HG03139 (cell line): ENCODE measurements at regions not wholly inside any gene's neighbourhood (a gene's known extent, or its start where the extent isn't known, plus 50 kb on each side); places are given as distances from the start of the nearest gene placed in this dataset.

Experiments
- ATAC-seq: cut with Tn5 transposase; IDR thresholded peaks from one replicate; pipeline ENCODE4 v1.9.1; 2021; ENCODE audit not compliant: unreplicated experiment

DNA sequence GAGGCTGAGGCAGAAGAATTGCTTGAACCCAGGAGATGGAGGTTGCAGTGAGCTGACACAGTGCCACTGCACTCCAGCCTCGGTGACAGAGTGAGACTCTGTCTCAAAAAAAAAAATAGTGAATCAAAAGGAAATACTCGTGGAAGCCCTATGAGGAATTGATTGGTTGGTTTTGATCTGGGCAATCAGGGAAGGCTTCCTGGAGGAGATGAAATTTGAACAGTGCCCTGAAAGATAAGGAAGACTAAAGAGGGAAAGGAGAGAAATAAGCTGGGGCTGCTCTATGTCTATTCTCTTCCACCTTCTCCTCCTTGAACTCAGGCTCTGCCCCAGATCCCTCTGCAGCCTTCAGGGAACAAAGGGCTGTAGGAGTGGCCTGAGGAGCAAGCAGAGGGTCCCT is 54.1 kb downstream of the IRF2BPL start:
- no peak for ATAC-seq

DNA sequence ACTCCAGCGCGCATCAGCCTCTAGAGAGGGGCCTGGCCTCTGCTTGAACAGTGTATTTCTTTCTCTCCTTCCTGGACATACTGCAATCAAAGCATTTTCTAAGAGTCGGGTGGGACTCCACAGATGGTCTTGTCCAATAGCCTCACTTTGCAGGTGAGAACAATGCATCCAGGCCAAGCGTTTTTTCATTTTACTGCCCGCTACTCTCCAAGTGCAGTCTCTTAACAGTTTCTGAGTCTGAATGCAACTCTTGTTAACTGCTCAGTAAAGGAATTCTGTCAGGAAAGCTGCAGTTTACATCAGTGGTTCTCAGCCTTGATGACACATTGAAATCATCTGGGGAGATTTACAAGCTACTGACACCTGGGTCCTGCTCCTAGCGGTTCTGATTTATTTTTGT is 57.0 kb downstream of the IRF2BPL start:
- no peak for ATAC-seq

DNA sequence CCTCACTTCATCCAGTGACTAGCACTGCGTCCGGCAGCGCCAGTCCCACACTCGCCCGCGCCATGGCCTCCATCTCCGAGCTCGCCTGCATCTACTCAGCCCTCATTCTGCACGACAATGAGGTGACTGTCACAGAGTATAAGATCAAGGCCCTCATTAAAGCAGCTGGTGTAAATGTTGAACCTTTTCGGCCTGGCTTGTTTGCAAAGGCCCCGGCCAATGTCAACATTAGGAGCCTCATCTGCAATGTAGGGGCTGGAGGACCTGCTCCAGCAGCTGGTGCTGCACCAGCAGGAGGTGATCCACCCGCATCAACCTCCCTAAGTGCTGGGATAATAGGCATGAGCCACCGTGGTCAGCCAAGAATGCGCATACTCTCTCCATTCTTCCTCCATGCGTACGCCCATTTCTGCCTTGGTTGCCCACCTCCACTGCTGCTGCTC is 59.9 kb downstream of the IRF2BPL start:
- ATAC-seq, result no peak

DNA sequence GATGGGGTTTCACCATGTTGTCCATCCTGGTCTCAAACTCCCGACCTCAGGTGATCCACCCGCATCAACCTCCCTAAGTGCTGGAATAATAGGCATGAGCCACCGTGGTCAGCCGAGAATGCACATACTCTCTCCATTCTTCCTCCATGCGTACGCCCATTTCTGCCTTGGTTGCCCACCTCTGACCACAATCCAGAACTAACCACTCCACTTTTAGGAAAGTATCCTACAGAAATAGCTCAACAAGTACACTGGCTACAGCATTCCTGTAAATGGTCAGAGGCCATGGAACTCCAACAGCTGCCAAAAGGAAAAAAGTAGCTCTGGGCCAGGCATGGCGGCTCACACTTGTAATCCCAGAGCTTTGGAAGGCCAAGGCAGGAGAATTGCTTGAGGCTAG is 60.7 kb downstream of the IRF2BPL start:
- ATAC-seq, result no peak

DNA sequence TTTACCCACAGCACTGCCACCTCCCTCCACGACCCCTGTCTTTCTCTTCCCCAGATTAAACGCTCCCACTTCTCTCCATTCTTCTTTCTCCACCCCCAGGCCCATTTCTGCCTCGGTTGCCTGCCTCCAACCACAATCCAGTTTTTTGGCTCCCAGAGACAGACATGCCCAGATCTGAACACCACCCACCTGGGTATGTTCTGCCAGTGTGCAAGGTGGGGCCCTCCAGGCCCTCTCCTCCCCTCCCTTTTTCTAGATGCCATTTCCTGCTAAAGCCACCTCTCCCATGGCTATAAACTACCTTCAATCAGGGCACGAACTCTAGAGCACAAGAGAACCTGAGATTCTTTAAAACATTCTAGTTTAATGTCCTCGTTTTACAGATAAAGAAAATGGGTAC is 63.3 kb downstream of the IRF2BPL start:
- ATAC-seq, result no peak

DNA sequence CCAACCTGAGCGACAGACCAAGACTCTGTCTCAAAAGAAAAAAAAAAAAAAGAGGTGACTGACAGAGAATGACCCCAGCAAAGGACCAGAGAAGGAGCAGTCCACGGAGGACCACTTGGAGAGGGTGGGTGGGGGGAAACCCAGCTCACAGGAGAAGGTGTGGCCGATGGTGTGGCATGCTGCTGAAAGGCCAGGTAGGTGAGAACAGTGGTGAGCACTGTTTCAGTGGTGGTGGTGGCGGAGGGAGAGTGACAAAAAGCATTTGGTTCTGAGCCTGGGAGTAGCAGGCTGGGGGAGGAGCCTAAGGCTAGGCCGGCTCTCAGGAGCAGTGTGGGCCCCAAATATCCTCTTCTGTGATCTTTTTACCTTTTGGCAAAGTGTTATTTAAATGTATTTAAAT is 63.8 kb downstream of the IRF2BPL start:
- no peak for ATAC-seq

DNA sequence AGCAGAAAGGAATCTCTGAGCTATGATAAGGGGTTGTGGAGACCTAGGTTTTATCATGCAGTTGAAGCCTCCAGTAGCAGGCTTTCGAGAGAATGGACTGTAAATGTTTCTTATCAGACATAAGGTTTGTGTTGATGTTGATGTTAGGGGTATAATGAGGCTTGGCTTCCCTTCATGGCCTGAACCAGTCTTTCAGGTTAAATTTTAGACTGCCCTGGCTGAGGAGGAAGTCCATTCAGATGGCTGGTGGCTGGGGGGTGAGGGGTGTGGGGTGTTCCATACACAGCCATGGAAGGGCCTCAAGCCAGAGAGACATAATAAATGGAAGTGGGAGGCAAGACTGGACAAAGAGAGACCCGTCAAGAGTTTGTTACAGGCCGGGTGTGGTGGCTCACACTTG is 65.1 kb downstream of the IRF2BPL start:
- no peak for ATAC-seq

DNA sequence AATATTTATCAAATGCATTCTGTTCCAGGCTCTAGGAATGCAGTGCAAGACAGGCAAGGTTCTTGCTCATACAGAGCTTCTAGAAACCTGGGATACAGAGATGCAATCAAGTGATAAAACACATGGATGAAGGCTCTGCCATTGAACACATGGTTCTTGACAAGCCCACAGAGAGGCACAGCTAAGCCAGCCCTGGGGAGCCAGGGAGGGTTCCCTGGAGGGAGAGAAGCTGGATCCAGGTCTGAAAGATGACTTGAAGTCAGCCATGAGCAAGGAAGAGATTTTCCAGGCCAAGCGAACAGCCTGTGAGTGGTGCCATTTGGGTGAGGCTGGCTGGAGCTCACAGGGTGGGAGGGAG is 66.2 kb downstream of the IRF2BPL start:
- ATAC-seq, result no peak

DNA sequence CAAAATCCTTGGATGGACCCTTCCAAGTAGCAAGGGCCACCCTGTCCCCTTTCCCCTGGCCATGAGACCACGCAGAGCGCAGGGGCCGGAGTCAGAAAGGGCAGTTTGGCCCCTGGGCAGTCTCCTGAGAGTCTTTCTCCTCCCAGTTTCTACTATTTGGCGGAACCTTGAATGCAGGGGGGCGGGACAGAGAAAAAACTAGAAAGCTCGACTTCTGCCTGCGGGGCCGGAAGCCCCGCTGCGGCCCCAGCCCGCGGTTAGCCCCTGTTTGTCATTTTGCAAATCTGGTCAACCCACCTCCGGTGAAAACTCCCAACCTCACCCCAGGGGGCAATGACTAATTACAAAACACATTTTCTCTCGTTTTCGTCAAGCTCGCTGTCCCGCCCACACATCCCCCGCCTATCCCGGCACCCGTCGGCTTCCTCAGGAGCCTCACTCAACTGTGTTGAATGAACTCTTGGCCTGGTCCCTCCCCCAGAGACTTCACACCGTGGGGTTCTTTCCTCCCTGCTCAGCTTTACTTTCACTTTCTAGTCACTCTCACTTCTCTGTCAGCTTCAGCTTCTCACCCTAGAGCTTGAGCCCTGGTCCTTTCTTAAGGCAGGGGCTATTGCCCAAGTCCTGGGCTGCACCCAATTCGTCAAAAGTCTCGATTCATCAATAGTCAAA is 66.7 kb downstream of the IRF2BPL start:
- peak; percentile 78 for ATAC-seq

DNA sequence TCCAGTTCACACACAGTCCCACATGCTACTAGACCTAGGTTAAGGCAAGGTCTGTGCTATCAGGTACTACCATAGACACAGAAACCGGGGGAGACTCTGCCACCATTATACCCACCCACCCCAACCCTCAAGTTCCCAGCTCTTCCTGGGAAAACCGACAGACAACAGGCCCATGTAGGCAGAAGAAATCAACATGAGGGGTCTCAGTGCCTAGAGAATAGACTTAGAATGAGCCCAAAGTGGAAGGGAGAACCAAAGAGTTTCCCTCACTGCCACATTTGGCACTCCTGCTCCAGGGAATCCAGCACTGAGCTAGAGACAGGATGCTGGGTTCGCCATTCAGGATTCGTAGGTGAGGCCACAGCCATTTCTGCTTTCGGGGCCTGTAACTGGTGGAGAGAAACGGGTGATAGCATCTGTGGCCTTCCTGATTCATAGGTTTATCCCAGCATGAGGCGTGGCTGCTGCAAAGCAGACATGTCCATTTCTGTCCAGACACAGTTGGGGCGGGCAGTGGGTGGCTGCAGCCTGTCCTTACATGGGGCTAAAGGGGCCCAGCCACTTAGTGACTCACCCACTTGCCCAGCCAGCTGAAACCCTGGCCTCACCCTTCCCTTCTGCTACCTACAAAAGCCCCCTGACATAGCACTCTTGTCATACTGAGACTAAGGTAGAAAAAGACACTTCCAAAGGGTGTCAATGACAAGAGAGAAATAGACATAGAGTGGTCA is 69.4 kb downstream of the IRF2BPL start:
- no peak for ATAC-seq

DNA sequence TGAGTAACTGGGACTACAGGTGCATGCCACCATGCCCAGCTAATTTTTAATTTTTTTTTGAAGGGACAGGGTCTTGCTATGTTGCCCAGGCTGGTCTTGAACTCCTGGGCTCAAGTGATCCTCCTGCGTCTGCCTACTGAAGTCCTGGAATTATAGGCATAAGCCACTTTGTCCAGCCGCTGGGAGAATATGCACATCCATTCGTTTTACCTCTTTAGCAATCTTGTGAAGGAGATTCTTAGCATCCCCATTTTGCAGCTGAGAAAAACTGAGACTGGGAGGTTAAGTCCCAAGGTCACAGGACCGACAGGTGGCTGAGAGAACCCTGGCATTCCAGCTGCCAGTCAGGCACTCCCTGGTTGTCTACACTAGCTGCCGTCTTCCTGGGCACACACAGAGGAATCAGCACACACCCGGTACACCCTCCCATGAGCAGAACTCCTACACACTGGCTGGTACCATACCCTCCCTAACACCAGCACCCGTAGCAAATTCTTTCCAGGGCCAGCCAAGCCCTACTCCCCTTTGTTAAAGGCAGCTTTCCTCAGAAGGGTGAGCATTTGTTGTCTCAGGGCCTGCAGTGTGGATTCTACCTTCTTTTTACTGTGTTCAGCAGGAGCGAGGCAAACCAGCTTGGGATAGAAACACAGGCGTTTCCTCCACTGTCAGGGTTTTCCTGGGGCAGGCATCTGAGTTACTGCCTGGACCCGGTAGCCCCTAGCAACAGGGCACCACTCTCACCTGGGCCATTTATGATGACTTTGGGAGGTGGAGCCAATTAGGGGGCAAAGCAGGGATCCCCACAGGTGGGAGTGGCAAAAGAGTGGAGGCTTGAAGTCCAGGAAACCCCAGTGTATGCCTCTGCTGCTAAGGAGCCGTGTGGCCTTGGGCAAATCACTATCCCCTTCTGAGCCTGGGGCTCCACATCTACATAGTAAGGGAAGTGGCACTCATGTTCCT is 70.2 kb downstream of the IRF2BPL start:
- no peak for ATAC-seq

DNA sequence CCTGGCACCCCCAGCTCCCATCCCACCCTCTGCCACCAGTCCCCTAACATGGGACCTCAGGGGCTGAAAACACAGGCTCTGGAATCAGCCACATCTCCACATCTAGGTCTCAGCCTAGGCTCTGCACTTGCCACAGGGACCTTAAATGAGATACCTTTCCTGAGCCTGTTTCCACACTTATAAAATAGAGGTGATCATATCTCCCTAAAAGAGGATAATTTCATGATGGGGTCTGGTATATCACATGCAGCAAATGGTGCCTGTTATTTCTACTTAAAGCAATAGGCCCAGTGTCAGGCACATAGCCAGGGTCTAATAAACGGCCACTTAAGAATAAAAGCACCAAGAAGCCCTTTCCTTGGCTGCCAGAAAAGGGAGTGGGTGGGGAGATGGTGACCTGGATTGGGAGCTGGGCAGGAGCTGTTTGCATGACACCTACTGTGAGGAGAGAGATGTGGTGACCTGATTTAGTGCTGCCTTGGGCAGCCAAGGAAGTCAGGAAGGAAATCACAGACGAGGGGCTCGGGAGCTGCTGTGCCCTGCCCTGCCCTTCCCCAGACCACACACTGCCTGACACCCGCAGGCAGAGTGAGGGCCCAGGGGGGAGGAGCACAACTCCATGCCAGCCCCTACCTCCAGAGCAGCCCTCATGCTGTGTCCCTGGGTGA is 71.2 kb downstream of the IRF2BPL start:
- no peak for ATAC-seq

DNA sequence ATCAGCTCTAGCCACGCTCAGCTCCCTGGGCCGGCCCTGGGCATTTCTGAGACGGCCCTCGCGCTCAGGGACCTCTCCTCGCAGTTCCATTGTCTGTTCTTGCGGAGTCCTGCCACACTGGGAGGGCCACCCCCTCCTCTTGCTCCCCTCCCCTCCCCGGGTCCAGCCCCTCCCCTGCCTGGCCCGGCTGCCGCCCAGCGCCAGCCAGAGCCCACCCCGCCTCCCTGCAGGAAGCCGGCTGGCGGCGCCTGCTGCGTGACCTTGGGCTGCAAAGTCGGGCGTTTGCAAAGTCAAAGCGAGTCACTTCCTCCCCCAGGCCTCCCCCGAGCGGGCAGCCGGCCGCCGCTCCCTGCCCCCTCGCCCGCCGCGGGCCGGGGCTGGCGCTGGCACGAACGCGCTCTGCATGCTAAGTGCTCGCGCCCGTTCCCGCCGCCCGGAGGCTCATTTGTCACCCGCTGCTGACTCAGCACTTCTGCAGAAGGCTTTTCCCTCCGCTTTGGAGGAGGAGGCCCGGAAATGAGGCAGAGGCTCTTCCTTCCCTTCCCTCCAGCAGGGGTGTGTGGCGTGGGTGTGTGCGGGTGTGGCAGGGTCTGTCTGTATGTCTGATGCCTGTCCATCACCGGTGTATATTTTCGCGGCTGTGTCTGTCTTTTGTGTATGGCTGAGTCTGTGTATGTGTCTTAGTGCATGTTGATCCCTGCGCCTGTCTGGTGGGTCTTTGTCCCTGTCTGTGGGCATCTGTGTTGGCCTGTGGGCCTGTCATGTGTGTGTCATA is 72.0 kb downstream of the IRF2BPL start:
- peak; percentile 36 for ATAC-seq

DNA sequence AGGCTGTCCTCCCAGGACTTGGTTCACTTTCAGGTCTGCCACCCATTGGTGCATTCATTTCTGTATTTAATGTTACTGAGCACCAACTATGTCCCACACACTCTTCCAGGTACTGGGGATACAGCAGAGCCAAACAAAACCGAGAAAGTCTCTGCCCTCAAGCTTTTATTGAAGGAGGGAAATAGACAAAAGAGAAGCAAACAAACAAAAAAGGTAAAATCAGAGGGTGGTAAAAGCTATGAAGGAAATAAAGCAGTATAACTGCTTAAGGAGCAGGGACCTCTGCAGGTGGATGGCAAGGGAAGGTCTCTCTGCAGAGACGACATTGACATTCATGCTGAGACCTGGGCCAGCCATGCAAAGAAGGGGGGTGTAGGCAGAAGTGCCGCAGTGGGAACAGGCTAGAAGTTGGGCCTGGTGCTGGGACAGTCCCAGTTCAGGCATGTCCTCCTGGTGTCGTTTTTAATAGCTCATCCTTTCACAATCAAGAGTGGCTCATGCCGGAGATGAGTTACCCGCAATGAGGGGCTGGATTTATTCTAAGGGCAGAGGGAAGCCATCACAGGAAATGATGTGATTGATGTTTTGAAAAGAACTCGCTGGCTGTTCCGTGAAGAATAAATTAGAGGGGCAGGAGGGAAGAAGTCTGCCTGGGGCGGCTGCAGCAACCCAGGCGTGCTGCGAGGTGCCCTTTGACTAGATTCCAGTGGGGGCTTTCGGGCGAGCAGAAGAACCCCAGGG is 72.8 kb downstream of the IRF2BPL start:
- peak; percentile 27 for ATAC-seq

DNA sequence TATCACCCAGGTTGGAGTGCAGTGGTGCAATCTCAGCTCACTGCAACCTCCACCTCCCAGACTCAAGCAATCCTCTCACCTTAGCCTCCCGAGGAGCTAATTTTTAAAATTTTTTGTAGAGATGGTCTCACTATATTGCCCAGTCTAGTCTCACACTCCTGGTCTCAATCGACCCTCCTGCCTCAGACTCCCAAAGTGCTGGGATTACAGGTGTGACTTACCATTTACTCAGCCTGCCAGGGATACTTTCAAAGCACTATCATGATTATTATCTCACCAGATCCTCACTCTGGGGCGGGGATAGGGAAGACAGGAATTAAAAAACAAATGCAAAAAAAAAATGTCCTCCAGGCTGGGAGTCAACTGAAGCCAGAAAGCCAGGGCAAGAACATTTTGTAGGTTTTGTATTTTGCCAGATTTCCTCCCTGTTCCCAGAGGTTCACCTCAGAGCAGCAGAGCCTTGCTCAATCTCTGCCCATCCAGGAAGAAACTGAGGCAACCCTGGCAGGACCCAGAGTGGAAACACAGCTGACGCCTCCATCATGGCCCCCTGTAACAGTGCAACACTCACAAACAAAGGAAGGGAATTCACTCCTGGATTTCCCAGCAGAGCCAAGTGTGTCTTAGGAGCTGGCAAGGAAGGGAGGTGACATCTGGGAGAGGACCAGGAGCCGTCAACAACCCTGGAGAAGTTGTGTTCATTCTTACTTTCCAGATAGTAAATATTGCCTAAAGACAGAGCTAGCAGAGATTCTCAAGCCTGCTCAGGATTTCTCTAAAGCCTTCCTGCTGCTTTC is 73.9 kb downstream of the IRF2BPL start:
- ATAC-seq, result no peak

DNA sequence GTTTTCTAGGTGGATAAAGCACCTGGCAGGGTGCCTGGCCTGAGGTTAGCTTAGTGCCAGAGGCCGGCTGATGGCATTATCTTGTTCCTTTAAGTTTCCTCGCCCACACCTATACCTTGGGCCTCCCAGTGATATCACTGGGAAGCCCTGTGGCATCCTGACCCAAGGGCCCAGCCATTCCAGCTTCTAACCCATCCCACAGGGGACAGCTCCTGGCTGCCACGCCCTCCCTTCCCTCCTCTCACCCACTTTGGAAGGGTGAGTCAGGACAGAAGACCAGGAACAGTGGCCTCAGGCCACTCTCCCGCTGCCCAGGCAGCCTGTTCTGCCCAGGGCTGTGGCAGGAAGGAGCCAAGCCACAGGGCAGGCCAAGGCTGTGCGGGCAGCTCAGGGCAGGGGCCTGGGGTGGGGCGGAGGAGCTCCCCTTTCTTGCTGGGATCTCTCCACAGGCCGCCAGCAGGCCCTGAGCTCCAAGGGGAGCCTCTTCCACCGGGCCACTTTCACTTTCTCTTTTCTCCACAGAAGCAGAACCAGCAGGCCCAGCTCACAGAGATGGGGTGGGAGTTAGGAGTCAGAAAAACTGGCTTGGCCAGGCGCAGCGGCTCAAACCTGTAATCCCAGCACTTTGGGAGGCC is 75.1 kb downstream of the IRF2BPL start:
- no peak for ATAC-seq

DNA sequence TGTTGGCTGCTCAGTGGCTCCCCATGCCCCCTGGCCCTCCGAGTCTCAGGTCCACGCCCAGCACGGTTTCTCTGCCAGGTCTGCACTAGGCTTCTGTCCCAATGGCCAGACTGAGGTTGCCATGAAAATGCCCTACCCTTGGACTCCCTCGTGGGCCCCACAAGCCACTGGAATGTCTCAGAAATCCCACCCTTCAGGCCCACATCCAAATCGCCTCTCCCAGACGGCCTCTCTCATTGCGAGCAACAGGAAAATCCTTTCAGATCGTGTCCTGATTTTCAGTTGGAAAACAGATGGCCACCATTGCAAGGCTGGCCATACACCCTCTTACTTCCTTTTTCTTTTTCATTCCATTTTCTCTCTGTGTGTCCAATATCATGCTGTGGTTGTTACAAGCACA is 77.3 kb downstream of the IRF2BPL start:
- no peak for ATAC-seq
